Ishikawa (cell line): ENCODE measurements at regions not wholly inside any gene's neighbourhood (a gene's known extent, or its start where the extent isn't known, plus 50 kb on each side); places are given as distances from the start of the nearest gene placed in this dataset.

Source experiments
- EP300 ChIP-seq: IDR thresholded peaks from 2 replicates; pipeline ENCODE4 v1.6.1; 2012; ENCODE audit warnings: borderline replicate concordance
- FOXM1 ChIP-seq: IDR thresholded peaks from 2 replicates; pipeline ENCODE4 v1.6.1; 2012; ENCODE audit warnings: low read depth, borderline replicate concordance
- RAD21 ChIP-seq: IDR thresholded peaks from 2 replicates; pipeline ENCODE4 v1.6.1; 2012; ENCODE audit warnings: low read depth
- TCF12 ChIP-seq: IDR thresholded peaks from 2 replicates; pipeline ENCODE4 v1.6.1; 2012; ENCODE audit warnings: low read depth
- TEAD4 ChIP-seq: IDR thresholded peaks from 2 replicates; pipeline ENCODE4 v1.6.1; 2012

- TF ChIP-seq EP300 (no peak), FOXM1 (no peak), TEAD4 (no peak), TCF12 (no peak), RAD21 (no peak)
These were observed 141.5 kb upstream of the SVIL start for GRCh38 chr10:29776246-29776645.
